ENCODE measurements at regions not wholly inside any gene's neighbourhood (a gene's known extent, or its start where the extent isn't known, plus 50 kb on each side); places are given as distances from the start of the nearest gene placed in this dataset.
A peak's percentile ranks its signal among the peaks of the same experiment; 100 is the strongest.

DNA sequence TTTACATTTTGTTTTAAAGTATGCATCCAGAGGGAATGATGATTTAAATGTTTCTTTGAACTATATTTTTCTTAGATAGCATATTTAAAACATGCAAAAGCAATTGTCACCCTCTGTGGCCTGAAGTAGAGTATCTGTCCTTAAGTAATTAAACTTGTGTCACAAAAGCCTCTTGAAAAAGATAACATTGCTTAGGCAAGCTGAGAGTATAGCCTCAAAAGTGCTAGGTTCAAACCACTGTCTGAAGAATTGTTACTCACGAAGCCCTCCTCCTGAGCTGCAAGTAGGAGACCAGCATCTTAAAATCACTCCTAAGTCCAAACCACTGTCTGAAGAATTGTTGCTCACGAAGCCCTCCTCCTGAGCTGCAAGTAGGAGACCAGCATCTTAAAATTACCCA is 378.0 kb upstream of the PRR16 start:
- TF ChIP-seq, protein P1, sequence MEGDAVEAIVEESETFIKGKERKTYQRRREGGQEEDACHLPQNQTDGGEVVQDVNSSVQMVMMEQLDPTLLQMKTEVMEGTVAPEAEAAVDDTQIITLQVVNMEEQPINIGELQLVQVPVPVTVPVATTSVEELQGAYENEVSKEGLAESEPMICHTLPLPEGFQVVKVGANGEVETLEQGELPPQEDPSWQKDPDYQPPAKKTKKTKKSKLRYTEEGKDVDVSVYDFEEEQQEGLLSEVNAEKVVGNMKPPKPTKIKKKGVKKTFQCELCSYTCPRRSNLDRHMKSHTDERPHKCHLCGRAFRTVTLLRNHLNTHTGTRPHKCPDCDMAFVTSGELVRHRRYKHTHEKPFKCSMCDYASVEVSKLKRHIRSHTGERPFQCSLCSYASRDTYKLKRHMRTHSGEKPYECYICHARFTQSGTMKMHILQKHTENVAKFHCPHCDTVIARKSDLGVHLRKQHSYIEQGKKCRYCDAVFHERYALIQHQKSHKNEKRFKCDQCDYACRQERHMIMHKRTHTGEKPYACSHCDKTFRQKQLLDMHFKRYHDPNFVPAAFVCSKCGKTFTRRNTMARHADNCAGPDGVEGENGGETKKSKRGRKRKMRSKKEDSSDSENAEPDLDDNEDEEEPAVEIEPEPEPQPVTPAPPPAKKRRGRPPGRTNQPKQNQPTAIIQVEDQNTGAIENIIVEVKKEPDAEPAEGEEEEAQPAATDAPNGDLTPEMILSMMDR (IDR thresholded peaks at IDR 0.05; ENCODE audit: control insufficient read depth, extremely low read depth, insufficient read depth) = no peak
- no peak for DNase-seq (ENCODE audit: low read depth)
- no peak overlapping the region for H3K4me3 ChIP-seq (ENCODE audit: low read depth, low read length)

- DNase-seq (ENCODE audit: low read depth) = no peak
- TF ChIP-seq, protein P1 (IDR thresholded peaks at IDR 0.05; ENCODE audit: control insufficient read depth, extremely low read depth, insufficient read depth) = no peak
- H3K4me3 ChIP-seq (ENCODE audit: low read depth, low read length) = no peak overlapping the region
Observed at GRCh38 chr5:120088412-120088811, 375.7 kb upstream of the PRR16 start.

GRCh38 chr5:120088836-120089235 is 375.3 kb upstream of the PRR16 start:
- DNase-seq (ENCODE audit: low read depth) = no peak
- no peak overlapping the region for H3K4me3 ChIP-seq (ENCODE audit: low read depth, low read length)
- TF ChIP-seq, protein P1 (IDR thresholded peaks at IDR 0.05; ENCODE audit: control insufficient read depth, extremely low read depth, insufficient read depth) = no peak

DNA sequence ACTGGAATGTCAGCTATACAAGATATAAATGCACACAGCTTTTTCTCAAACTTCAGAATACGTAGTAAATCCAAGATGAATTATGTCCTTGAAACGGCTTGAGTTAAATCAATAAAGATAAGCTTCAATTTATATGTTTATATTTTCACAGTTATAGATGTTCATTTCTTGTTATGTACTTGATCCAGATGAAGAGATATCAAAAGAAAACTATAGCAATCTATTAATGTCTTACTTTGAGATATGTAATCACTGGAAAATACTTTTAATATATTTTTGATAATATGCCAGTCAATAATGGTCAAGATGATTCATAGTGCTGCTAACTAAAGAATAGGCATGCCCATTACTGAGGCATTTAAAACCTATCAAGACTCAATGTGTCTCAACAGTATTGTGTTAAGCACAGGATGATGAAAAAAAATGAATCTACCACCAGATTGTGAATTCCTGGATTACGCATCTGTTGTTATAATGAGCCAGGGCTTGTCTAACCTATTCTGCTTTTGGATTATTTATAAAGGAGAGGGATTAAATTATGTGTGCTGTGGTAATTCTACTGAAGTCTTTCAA is 372.6 kb upstream of the PRR16 start:
- H3K4me3 ChIP-seq (ENCODE audit: low read depth, low read length) = no peak overlapping the region
- TF ChIP-seq, protein P1 (IDR thresholded peaks at IDR 0.05; ENCODE audit: control insufficient read depth, extremely low read depth, insufficient read depth) = no peak
- DNase-seq (ENCODE audit: low read depth) = peak; percentile 58

DNA sequence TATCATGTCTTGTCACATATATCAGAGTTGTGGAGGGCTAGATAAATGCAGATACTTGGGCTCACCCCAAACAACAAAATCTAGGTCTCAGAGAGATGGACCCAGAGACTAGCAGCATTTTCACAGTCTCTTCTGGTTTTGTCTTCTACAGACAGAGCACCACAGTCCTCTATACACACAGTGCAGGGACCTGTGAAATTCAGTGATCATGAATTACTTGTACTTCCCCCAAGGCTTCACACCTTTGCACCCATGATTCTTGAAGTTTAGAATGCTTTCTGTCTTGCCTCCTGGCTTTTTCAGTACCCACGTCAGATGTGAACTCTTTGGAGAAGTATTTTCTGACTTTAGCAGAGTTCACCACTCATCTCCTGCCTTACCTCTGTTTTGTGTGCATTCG is 371.5 kb upstream of the PRR16 start:
- TF ChIP-seq, protein P1 (IDR thresholded peaks at IDR 0.05; ENCODE audit: control insufficient read depth, extremely low read depth, insufficient read depth) = no peak
- H3K4me3 ChIP-seq (ENCODE audit: low read depth, low read length) = no peak overlapping the region
- no peak for DNase-seq (ENCODE audit: low read depth)

- no peak for DNase-seq (ENCODE audit: low read depth)
- TF ChIP-seq, protein P1 (IDR thresholded peaks at IDR 0.05; ENCODE audit: control insufficient read depth, extremely low read depth, insufficient read depth) = no peak
- H3K4me3 ChIP-seq (ENCODE audit: low read depth, low read length) = no peak overlapping the region
Observed at GRCh38 chr5:120093178-120093577, 370.9 kb upstream of the PRR16 start.

GRCh38 chr5:120096413-120096812 is 367.7 kb upstream of the PRR16 start:
- no peak overlapping the region for H3K4me3 ChIP-seq (ENCODE audit: low read depth, low read length)
- TF ChIP-seq, protein P1 (IDR thresholded peaks at IDR 0.05; ENCODE audit: control insufficient read depth, extremely low read depth, insufficient read depth) = no peak
- no peak for DNase-seq (ENCODE audit: low read depth)

All from LNCaP clone FGC (cell line).